ENCODE measurements at regions not wholly inside any gene's neighbourhood (a gene's known extent, or its start where the extent isn't known, plus 50 kb on each side); places are given as distances from the start of the nearest gene placed in this dataset.

DNA sequence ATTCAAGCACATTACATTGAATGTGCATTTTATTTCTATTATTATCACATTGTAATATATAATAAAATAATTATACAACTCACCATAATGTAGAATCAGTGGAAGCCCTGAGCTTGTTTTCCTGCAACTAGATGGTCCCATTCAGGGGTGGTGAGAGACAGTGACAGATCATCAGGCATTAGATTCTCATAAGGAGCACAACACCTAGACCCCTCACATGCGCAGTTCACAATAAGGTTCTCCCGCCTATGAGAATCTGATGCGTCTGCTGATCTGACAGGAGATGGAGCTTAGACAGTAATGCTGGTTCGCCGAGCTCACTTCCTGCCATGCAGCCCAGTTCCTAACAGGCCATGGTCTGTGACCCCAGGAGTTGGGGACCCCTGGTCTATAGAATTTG lies 96.7 kb upstream of the RBBP6 start:
- no peaks in the 10 kb centered on the region for H3K4me1 Mint-ChIP-seq
- H3K27ac ChIP-seq (ENCODE audit: low read depth), result no peak overlapping the region
- DNase-seq (ENCODE audit: low spot score) (no peak), ATAC-seq (no peak)
- H3K27me3 ChIP-seq (ENCODE audit: insufficient read depth), result no peaks in the 10 kb centered on the region
- H3K4me3 Mint-ChIP-seq, result no peak overlapping the region
- peaks cover 22% of the 10 kb centered on the region; the same call in 2 of the 3 replicates for H3K36me3 Mint-ChIP-seq (ENCODE audit: low read depth)
- H2AFZ ChIP-seq, result no peak overlapping the region
- H3K4me2 ChIP-seq, result no peak overlapping the region
- H3K36me3 ChIP-seq (ENCODE audit: insufficient read depth), result no peaks in the 10 kb centered on the region
- TF ChIP-seq, protein P1, sequence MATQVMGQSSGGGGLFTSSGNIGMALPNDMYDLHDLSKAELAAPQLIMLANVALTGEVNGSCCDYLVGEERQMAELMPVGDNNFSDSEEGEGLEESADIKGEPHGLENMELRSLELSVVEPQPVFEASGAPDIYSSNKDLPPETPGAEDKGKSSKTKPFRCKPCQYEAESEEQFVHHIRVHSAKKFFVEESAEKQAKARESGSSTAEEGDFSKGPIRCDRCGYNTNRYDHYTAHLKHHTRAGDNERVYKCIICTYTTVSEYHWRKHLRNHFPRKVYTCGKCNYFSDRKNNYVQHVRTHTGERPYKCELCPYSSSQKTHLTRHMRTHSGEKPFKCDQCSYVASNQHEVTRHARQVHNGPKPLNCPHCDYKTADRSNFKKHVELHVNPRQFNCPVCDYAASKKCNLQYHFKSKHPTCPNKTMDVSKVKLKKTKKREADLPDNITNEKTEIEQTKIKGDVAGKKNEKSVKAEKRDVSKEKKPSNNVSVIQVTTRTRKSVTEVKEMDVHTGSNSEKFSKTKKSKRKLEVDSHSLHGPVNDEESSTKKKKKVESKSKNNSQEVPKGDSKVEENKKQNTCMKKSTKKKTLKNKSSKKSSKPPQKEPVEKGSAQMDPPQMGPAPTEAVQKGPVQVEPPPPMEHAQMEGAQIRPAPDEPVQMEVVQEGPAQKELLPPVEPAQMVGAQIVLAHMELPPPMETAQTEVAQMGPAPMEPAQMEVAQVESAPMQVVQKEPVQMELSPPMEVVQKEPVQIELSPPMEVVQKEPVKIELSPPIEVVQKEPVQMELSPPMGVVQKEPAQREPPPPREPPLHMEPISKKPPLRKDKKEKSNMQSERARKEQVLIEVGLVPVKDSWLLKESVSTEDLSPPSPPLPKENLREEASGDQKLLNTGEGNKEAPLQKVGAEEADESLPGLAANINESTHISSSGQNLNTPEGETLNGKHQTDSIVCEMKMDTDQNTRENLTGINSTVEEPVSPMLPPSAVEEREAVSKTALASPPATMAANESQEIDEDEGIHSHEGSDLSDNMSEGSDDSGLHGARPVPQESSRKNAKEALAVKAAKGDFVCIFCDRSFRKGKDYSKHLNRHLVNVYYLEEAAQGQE (IDR thresholded peaks at IDR 0.05; ENCODE audit: unreplicated experiment), result no peak
- TF ChIP-seq EZH2 (IDR thresholded peaks at IDR 0.05; ENCODE audit: low read depth, unreplicated experiment) (no peak), STAT1 (IDR thresholded peaks at IDR 0.05; ENCODE audit: unreplicated experiment) (no peak), CREB1 (CRISPR knock-in tag; IDR thresholded peaks at IDR 0.05; ENCODE audit: low read depth) (no peak), ZNF114 (CRISPR knock-in tag; IDR thresholded peaks at IDR 0.05) (no peak), ZNF331 (CRISPR knock-in tag; IDR thresholded peaks at IDR 0.05; ENCODE audit: low read depth) (no peak), POLR2AphosphoS5 (IDR thresholded peaks at IDR 0.05; ENCODE audit: low read depth) (no peak), EZH2phosphoT487 (IDR thresholded peaks at IDR 0.05; ENCODE audit: unreplicated experiment) (no peak), JUNB (IDR thresholded peaks at IDR 0.05; ENCODE audit: unreplicated experiment) (no peak), NANOG (IDR thresholded peaks at IDR 0.05; ENCODE audit: borderline replicate concordance) (no peak)
- TF ChIP-seq, protein P2, sequence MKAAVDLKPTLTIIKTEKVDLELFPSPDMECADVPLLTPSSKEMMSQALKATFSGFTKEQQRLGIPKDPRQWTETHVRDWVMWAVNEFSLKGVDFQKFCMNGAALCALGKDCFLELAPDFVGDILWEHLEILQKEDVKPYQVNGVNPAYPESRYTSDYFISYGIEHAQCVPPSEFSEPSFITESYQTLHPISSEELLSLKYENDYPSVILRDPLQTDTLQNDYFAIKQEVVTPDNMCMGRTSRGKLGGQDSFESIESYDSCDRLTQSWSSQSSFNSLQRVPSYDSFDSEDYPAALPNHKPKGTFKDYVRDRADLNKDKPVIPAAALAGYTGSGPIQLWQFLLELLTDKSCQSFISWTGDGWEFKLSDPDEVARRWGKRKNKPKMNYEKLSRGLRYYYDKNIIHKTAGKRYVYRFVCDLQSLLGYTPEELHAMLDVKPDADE (IDR thresholded peaks at IDR 0.05), result no peak
- TF ChIP-seq, protein P3, sequence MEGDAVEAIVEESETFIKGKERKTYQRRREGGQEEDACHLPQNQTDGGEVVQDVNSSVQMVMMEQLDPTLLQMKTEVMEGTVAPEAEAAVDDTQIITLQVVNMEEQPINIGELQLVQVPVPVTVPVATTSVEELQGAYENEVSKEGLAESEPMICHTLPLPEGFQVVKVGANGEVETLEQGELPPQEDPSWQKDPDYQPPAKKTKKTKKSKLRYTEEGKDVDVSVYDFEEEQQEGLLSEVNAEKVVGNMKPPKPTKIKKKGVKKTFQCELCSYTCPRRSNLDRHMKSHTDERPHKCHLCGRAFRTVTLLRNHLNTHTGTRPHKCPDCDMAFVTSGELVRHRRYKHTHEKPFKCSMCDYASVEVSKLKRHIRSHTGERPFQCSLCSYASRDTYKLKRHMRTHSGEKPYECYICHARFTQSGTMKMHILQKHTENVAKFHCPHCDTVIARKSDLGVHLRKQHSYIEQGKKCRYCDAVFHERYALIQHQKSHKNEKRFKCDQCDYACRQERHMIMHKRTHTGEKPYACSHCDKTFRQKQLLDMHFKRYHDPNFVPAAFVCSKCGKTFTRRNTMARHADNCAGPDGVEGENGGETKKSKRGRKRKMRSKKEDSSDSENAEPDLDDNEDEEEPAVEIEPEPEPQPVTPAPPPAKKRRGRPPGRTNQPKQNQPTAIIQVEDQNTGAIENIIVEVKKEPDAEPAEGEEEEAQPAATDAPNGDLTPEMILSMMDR (conservative IDR thresholded peaks at IDR 0.05; ENCODE audit: low read depth in 2 of 2), result no peak
- TF ChIP-seq, protein P4, sequence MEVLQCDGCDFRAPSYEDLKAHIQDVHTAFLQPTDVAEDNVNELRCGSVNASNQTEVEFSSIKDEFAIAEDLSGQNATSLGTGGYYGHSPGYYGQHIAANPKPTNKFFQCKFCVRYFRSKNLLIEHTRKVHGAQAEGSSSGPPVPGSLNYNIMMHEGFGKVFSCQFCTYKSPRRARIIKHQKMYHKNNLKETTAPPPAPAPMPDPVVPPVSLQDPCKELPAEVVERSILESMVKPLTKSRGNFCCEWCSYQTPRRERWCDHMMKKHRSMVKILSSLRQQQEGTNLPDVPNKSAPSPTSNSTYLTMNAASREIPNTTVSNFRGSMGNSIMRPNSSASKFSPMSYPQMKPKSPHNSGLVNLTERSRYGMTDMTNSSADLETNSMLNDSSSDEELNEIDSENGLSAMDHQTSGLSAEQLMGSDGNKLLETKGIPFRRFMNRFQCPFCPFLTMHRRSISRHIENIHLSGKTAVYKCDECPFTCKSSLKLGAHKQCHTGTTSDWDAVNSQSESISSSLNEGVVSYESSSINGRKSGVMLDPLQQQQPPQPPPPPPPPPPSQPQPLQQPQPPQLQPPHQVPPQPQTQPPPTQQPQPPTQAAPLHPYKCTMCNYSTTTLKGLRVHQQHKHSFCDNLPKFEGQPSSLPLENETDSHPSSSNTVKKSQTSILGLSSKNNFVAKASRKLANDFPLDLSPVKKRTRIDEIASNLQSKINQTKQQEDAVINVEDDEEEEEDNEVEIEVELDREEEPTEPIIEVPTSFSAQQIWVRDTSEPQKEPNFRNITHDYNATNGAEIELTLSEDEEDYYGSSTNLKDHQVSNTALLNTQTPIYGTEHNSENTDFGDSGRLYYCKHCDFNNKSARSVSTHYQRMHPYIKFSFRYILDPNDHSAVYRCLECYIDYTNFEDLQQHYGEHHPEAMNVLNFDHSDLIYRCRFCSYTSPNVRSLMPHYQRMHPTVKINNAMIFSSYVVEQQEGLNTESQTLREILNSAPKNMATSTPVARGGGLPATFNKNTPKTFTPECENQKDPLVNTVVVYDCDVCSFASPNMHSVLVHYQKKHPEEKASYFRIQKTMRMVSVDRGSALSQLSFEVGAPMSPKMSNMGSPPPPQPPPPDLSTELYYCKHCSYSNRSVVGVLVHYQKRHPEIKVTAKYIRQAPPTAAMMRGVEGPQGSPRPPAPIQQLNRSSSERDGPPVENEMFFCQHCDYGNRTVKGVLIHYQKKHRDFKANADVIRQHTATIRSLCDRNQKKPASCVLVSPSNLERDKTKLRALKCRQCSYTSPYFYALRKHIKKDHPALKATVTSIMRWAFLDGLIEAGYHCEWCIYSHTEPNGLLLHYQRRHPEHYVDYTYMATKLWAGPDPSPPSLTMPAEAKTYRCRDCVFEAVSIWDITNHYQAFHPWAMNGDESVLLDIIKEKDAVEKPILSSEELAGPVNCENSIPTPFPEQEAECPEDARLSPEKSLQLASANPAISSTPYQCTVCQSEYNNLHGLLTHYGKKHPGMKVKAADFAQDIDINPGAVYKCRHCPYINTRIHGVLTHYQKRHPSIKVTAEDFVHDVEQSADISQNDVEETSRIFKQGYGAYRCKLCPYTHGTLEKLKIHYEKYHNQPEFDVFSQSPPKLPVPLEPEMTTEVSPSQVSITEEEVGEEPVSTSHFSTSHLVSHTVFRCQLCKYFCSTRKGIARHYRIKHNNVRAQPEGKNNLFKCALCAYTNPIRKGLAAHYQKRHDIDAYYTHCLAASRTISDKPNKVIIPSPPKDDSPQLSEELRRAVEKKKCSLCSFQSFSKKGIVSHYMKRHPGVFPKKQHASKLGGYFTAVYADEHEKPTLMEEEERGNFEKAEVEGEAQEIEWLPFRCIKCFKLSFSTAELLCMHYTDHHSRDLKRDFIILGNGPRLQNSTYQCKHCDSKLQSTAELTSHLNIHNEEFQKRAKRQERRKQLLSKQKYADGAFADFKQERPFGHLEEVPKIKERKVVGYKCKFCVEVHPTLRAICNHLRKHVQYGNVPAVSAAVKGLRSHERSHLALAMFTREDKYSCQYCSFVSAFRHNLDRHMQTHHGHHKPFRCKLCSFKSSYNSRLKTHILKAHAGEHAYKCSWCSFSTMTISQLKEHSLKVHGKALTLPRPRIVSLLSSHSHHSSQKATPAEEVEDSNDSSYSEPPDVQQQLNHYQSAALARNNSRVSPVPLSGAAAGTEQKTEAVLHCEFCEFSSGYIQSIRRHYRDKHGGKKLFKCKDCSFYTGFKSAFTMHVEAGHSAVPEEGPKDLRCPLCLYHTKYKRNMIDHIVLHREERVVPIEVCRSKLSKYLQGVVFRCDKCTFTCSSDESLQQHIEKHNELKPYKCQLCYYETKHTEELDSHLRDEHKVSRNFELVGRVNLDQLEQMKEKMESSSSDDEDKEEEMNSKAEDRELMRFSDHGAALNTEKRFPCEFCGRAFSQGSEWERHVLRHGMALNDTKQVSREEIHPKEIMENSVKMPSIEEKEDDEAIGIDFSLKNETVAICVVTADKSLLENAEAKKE (CRISPR knock-in tag; IDR thresholded peaks at IDR 0.05), result no peak
- H3K9me2 ChIP-seq (ENCODE audit: insufficient read depth), result no peaks in the 10 kb centered on the region
- peaks cover 3% of the 10 kb centered on the region; the same call in 1 of the 2 replicates for H3K4me1 ChIP-seq (ENCODE audit: insufficient read depth)
- no peaks in the 10 kb centered on the region for H3K79me2 ChIP-seq (replicated peaks; ENCODE audit: insufficient read depth)
- peaks cover 31% of the 10 kb centered on the region for H3K9me3 Mint-ChIP-seq
- H4K20me1 ChIP-seq (replicated peaks; ENCODE audit: insufficient read depth), result no peaks in the 10 kb centered on the region
- H3K27ac Mint-ChIP-seq, result no peak overlapping the region; the same call in 1 of the 2 replicates
- no peaks in the 10 kb centered on the region for H3F3A ChIP-seq (replicated peaks; ENCODE audit: low read depth)
- peaks cover 7% of the 10 kb centered on the region for H3K27me3 Mint-ChIP-seq (ENCODE audit: insufficient read depth, low read depth, poor library complexity)
- no peak overlapping the region for H3K4me3 ChIP-seq
